ENCODE measurements at regions not wholly inside any gene's neighbourhood (a gene's known extent, or its start where the extent isn't known, plus 50 kb on each side); places are given as distances from the start of the nearest gene placed in this dataset.

DNA sequence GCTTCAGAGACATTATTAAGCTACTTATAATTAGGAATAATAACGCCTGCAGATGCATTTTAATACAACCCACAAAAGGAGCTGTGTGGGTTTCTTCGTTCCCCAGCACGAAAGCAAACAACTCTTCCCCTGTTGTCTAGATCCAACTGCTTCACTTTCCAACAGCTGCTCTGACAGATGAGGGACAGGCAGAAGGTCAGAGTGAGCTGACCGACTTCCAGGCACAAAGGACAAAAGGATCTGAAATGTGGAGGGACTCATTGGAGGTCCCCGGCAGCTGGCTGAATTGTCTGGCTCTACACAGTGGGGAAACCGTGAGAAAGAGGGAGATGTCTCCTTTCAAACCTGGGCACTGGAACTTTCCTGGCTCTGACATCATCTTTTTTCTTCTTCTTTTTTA is 79.1 kb upstream of the ALDH1B1 start:
- no peak for DNase-seq (ENCODE audit: low read depth, low spot score)

DNA sequence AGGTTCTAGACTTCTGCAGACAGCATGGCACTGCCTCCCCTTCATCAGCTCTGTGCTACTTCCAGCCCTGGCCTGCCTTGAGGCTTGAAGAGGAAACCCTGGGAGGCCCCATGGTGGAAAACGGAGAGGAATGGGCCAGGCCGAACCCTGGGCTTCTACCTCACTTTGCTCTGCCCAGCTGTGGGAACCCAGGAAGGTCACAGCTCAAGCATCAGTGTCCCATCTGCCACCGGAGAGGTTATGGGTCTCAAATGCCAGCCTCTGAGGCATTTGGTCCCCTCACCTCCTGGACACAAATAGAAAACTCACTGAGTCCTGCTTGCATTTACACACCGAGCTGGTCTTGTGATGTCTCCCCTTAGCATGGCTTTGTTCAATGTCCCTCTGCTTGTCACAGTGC is 80.1 kb upstream of the ALDH1B1 start:
- DNase-seq (ENCODE audit: low read depth, low spot score): no peak

DNA sequence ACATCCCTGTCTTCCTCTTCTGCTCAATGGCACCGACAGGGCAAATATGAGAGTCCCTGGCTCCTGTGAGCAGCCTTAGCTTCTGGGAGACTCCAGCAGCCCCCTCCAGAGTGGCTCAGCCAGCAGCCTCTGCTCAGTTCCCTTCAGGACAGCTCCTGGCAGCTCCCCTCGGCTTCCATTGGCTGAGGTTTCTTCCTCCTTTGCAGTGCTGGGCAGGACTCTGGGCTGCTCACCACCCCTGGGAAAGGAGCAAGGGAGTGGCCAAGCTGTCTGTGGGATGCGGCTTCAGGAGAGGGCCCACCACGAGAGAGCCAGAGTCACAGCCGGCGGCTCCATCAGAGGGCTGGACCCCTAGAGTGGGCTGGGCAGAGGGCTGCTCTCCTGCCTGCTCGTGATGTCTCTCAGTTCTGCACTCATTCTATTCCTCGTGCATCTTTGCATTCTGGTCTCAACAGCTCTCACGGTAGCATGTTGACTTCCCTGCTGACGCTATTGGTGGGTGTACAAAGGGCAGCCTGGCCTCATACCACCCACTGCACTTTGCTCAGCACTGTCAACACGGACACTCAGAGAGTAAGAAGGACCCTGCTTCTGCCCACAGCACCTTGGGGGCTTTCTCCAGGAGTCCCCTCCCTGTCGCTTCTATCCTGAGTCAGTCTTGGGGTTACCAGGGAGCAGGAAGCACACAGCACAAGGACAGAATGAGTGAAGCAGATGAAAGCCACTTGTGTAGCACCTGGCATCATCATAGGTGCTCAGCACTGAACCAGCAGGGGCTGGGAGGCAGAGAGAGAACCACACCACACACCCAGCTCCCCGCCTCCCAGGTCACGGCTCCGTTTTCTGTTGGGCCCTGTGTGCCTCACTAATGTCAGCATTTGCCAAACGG is 80.9 kb upstream of the ALDH1B1 start:
- DNase-seq (ENCODE audit: low read depth, low spot score): no peak

GRCh38 chr9:38309324-38310195 is 82.9 kb upstream of the ALDH1B1 start:
- DNase-seq (ENCODE audit: low read depth, low spot score): peak; percentile 9

DNA sequence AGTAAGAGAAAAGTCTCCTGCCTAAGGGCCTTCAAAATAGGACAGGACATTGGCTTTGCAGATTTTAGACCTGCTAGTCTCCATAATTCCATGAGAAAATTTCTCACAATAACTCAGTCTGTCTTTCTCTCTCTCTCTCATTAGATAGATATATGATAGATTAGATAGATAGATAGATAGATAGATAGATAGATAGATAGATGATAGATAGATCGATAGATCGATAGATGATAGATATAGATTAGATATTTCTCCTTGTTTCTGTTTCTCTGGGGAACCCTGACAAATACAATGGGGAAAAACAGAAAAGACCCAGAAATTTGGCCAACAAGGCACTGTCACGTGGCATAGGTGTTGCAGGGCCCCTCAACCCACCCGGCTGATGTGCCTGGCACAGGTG is 84.4 kb upstream of the ALDH1B1 start:
- DNase-seq (ENCODE audit: low read depth, low spot score): no peak

GRCh38 chr9:38306899-38307298 is 85.6 kb upstream of the ALDH1B1 start:
- no peak for DNase-seq (ENCODE audit: low read depth, low spot score)

- DNase-seq (ENCODE audit: low read depth, low spot score): no peak
Observed at GRCh38 chr9:38305582-38305981, 86.9 kb upstream of the ALDH1B1 start.

- no peak for DNase-seq (ENCODE audit: low read depth, low spot score)
Observed at GRCh38 chr9:38301376-38302106, 91.0 kb upstream of the ALDH1B1 start.

- no peak for DNase-seq (ENCODE audit: low read depth, low spot score)
Observed at GRCh38 chr9:38299856-38300255, 92.6 kb upstream of the ALDH1B1 start.

DNA sequence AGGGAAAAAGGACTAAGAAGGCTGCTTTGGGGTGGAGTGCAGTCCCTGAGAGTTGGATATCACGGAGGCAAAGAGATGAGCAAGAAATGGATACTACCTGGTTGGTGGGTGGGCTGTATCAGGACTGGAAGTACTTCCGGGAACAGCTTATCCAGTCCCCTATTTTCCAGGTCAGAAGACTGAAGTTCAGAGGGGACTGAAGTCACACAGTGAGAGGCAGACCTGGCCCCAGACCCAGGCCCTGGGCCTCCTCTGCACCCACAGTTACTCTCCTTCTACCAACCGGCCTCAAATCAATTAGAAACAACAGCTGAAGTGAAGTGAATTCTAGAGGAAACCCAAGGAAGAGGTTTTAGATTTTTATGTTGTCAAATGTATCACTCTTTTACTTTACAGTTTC is 93.6 kb upstream of the ALDH1B1 start:
- no peak for DNase-seq (ENCODE audit: low read depth, low spot score)

GRCh38 chr9:38298503-38298902 is 94.0 kb upstream of the ALDH1B1 start:
- DNase-seq (ENCODE audit: low read depth, low spot score): no peak

- no peak for DNase-seq (ENCODE audit: low read depth, low spot score)
Observed at GRCh38 chr9:38296807-38297206, 95.7 kb upstream of the ALDH1B1 start.

- DNase-seq (ENCODE audit: low read depth, low spot score): no peak
Observed at GRCh38 chr9:38295764-38296163, 96.7 kb upstream of the ALDH1B1 start.

GRCh38 chr9:38294220-38294960 is 98.1 kb upstream of the ALDH1B1 start:
- DNase-seq (ENCODE audit: low read depth, low spot score): no peak

- no peak for DNase-seq (ENCODE audit: low read depth, low spot score)
Observed at GRCh38 chr9:38293022-38293421, 99.5 kb upstream of the ALDH1B1 start.

- no peak for DNase-seq (ENCODE audit: low read depth, low spot score)
Observed at GRCh38 chr9:38292480-38292879, 100.0 kb upstream of the ALDH1B1 start.

GRCh38 chr9:38289866-38290245 is 102.6 kb upstream of the ALDH1B1 start:
- no peak for DNase-seq (ENCODE audit: low read depth, low spot score)

- no peak for DNase-seq (ENCODE audit: low read depth, low spot score)
Observed at GRCh38 chr9:38289236-38289865, 103.2 kb upstream of the ALDH1B1 start.

DNA sequence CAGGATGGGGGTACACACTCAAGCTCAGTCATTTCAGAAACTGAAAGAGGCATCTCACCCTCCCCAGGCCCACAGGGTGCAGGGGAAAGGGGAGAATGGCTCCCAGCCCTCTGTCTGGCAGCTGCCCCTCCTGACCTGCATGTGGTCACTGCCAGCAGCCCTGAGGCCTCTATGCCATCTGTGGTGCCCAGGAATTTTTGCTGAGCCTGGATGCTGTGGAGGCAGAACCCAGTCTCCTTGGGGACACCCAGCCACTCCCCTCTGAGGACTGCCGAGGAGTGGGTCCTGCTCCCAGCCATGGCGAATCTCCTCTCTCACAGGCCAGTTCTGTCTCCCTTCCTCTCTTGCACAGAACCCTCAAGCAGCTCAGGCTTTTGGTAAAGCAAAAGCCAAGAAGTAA is 104.0 kb upstream of the ALDH1B1 start:
- DNase-seq (ENCODE audit: low read depth, low spot score): no peak

GRCh38 chr9:38287420-38287985 is 105.0 kb upstream of the ALDH1B1 start:
- DNase-seq (ENCODE audit: low read depth, low spot score): no peak

- no peak for DNase-seq (ENCODE audit: low read depth, low spot score)
Observed at GRCh38 chr9:38286766-38287165, 105.7 kb upstream of the ALDH1B1 start.

Data from smooth muscle cell of the brain vasculature (primary cell).